Uterus (tissue), 2 donors: ENCODE measurements at regions not wholly inside any gene's neighbourhood (a gene's known extent, or its start where the extent isn't known, plus 50 kb on each side); places are given as distances from the start of the nearest gene placed in this dataset.

Experiments
- POLR2A ChIP-seq, 2 donors: fragments of 450-650 bp; IDR thresholded peaks; one replicate each; pipeline ENCODE4 v1.6.1; 2016; ENCODE audit warnings: antibody characterized with exemption in 2 of 2, mild to moderate bottlenecking in 1 of 2, moderate library complexity in 1 of 2
- TF ChIP-seq, protein P1 (sequence below), 4 experiments: fragments of 200-600 bp in 2 of 4; fragments of 450-650 bp in 2 of 4; sonication (generic) in 2 of 4; IDR thresholded peaks; one replicate each; pipeline ENCODE4 v1.5.1; 2016 to 2019; ENCODE audit warnings: antibody characterized with exemption in 4 of 4, mild to moderate bottlenecking in 2 of 4, moderate library complexity in 1 of 4

GRCh38 chr7:106757846-106758245 lies 96.9 kb upstream of the CCDC71L start:
- TF ChIP-seq, protein P1, sequence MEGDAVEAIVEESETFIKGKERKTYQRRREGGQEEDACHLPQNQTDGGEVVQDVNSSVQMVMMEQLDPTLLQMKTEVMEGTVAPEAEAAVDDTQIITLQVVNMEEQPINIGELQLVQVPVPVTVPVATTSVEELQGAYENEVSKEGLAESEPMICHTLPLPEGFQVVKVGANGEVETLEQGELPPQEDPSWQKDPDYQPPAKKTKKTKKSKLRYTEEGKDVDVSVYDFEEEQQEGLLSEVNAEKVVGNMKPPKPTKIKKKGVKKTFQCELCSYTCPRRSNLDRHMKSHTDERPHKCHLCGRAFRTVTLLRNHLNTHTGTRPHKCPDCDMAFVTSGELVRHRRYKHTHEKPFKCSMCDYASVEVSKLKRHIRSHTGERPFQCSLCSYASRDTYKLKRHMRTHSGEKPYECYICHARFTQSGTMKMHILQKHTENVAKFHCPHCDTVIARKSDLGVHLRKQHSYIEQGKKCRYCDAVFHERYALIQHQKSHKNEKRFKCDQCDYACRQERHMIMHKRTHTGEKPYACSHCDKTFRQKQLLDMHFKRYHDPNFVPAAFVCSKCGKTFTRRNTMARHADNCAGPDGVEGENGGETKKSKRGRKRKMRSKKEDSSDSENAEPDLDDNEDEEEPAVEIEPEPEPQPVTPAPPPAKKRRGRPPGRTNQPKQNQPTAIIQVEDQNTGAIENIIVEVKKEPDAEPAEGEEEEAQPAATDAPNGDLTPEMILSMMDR (IDR thresholded peaks at IDR 0.05), result no peak
- no peak for TF ChIP-seq POLR2A (IDR thresholded peaks at IDR 0.05)
